DND-41 (cell line): ENCODE measurements at regions not wholly inside any gene's neighbourhood (a gene's known extent, or its start where the extent isn't known, plus 50 kb on each side); places are given as distances from the start of the nearest gene placed in this dataset.

Experiments
- ATAC-seq: fragments of 200-7000 bp; cut with Tn5 transposase; 3 replicates; pipeline ENCODE4 v1.9.1; 2021; ENCODE audit warnings: low read depth; ENCODE audit not compliant: insufficient read depth
- DNase-seq: peaks from one replicate; pipeline ENCODE4 v3.0.0-alpha.2; 2020
- H2AFZ ChIP-seq: 2 replicates; pipeline ENCODE4 v1.6.0; 2012; ENCODE audit warnings: low read depth, low read length
- H3K27ac ChIP-seq: 2 replicates; pipeline ENCODE4 v1.5.1; 2012; ENCODE audit warnings: low read length, inconsistent platforms
- H3K27me3 ChIP-seq: fragments of 200-600 bp; sonication (generic); 2 replicates; pipeline ENCODE4 v1.6.0; 2012; ENCODE audit warnings: low read length, mild to moderate bottlenecking, inconsistent platforms; ENCODE audit not compliant: insufficient read depth, poor library complexity
- H3K36me3 ChIP-seq: 2 replicates; pipeline ENCODE4 v1.5.1; 2012; ENCODE audit warnings: low read length, inconsistent platforms; ENCODE audit not compliant: insufficient read depth
- H3K4me1 ChIP-seq: 2 replicates; pipeline ENCODE4 v1.5.1; 2012; ENCODE audit warnings: mild to moderate bottlenecking, low read length; ENCODE audit not compliant: insufficient read depth
- H3K4me2 ChIP-seq: 2 replicates; pipeline ENCODE4 v1.6.0; 2012; ENCODE audit warnings: mild to moderate bottlenecking, moderate library complexity, low read length, inconsistent platforms; ENCODE audit not compliant: insufficient read depth
- H3K4me3 ChIP-seq, 2 experiments: fragments of 200-600 bp in 1 of 2; shearing (Covaris generic) in 1 of 2; 2 replicates each; pipeline ENCODE4 v1.5.1; 2012 to 2016; ENCODE audit warnings: inconsistent platforms in 2 of 2, low read length in 2 of 2, mild to moderate bottlenecking in 2 of 2, low read depth in 1 of 2, moderate library complexity in 1 of 2
- H3K79me2 ChIP-seq: 2 replicates; pipeline ENCODE4 v1.6.0; 2012; ENCODE audit warnings: low read length, inconsistent platforms; ENCODE audit not compliant: insufficient read depth
- H3K9ac ChIP-seq: 2 replicates; pipeline ENCODE4 v1.6.0; 2012; ENCODE audit warnings: low read depth, mild to moderate bottlenecking, inconsistent platforms, low read length, moderate library complexity
- H3K9me3 ChIP-seq: 2 replicates; pipeline ENCODE4 v1.5.1; 2012; ENCODE audit warnings: low read length, moderate library complexity, mild to moderate bottlenecking, inconsistent platforms; ENCODE audit not compliant: insufficient read depth, severe bottlenecking
- H4K20me1 ChIP-seq: 2 replicates; pipeline ENCODE4 v1.6.0; 2012; ENCODE audit warnings: low read length; ENCODE audit not compliant: insufficient read depth
- CTCF ChIP-seq: IDR thresholded peaks from 2 replicates; pipeline ENCODE4 v1.5.1; 2012; ENCODE audit warnings: borderline replicate concordance, low read length, moderate library complexity, mild to moderate bottlenecking; ENCODE audit not compliant: poor library complexity, severe bottlenecking; ENCODE audit errors: extremely low read depth
- EZH2 ChIP-seq: IDR thresholded peaks from 3 replicates; pipeline ENCODE4 v1.6.1; 2012; ENCODE audit warnings: borderline replicate concordance, low read depth, mild to moderate bottlenecking, moderate library complexity, low read length, inconsistent platforms; ENCODE audit not compliant: severe bottlenecking

GRCh38 chr2:185607945-185608344 is 130.7 kb upstream of the FSIP2 start:
- no peaks in the 10 kb centered on the region for H3K27me3 ChIP-seq
- ATAC-seq (no peak), DNase-seq (no peak)
- no peaks in the 10 kb centered on the region for H4K20me1 ChIP-seq
- no peak overlapping the region for H2AFZ ChIP-seq
- TF ChIP-seq CTCF: no peak
- no peak for TF ChIP-seq EZH2
- H3K4me1 ChIP-seq: no peaks in the 10 kb centered on the region
- H3K9ac ChIP-seq: no peak overlapping the region
- H3K79me2 ChIP-seq: no peaks in the 10 kb centered on the region
- H3K4me2 ChIP-seq: no peak overlapping the region
- H3K27ac ChIP-seq: no peak overlapping the region
- no peaks in the 10 kb centered on the region for H3K36me3 ChIP-seq
- no peaks in the 10 kb centered on the region for H3K9me3 ChIP-seq
- H3K4me3 ChIP-seq: no peak overlapping the region

- Histone ChIP-seq H2AFZ (no peak overlapping the region), H3K27me3 (no peaks in the 10 kb centered on the region), H3K36me3 (no peaks in the 10 kb centered on the region), H3K4me3 (no peak overlapping the region), H3K9me3 (no peaks in the 10 kb centered on the region), H3K4me1 (no peaks in the 10 kb centered on the region), H3K79me2 (no peaks in the 10 kb centered on the region), H3K9ac (no peak overlapping the region), H4K20me1 (no peaks in the 10 kb centered on the region), H3K27ac (no peak overlapping the region), H3K4me2 (no peak overlapping the region)
- ATAC-seq: no peak
- TF ChIP-seq CTCF: no peak
- TF ChIP-seq EZH2: no peak
- no peak for DNase-seq
Observed at GRCh38 chr2:185608799-185609198, 129.8 kb upstream of the FSIP2 start.

GRCh38 chr2:185610301-185610700 is 128.3 kb upstream of the FSIP2 start:
- DNase-seq (no peak), ATAC-seq (no peak)
- TF ChIP-seq EZH2 (no peak), CTCF (no peak)
- Histone ChIP-seq H2AFZ (no peak overlapping the region), H3K9me3 (no peaks in the 10 kb centered on the region), H3K9ac (no peak overlapping the region), H3K4me3 (no peak overlapping the region), H3K4me2 (no peak overlapping the region), H3K27ac (no peak overlapping the region), H3K36me3 (no peaks in the 10 kb centered on the region), H3K4me1 (no peaks in the 10 kb centered on the region), H3K27me3 (no peaks in the 10 kb centered on the region), H3K79me2 (no peaks in the 10 kb centered on the region), H4K20me1 (no peaks in the 10 kb centered on the region)

- Histone ChIP-seq H4K20me1 (no peaks in the 10 kb centered on the region), H3K9ac (no peak overlapping the region), H3K36me3 (no peaks in the 10 kb centered on the region), H2AFZ (no peak overlapping the region), H3K4me3 (no peak overlapping the region), H3K79me2 (no peaks in the 10 kb centered on the region), H3K27ac (no peak overlapping the region), H3K4me1 (no peaks in the 10 kb centered on the region), H3K9me3 (no peaks in the 10 kb centered on the region), H3K4me2 (no peak overlapping the region), H3K27me3 (no peaks in the 10 kb centered on the region)
- no peak for TF ChIP-seq CTCF
- no peak for TF ChIP-seq EZH2
- DNase-seq (no peak), ATAC-seq (no peak)
Observed at GRCh38 chr2:185618625-185619024, 120.0 kb upstream of the FSIP2 start.
